ENCODE measurements at regions not wholly inside any gene's neighbourhood (a gene's known extent, or its start where the extent isn't known, plus 50 kb on each side); places are given as distances from the start of the nearest gene placed in this dataset.

DNA sequence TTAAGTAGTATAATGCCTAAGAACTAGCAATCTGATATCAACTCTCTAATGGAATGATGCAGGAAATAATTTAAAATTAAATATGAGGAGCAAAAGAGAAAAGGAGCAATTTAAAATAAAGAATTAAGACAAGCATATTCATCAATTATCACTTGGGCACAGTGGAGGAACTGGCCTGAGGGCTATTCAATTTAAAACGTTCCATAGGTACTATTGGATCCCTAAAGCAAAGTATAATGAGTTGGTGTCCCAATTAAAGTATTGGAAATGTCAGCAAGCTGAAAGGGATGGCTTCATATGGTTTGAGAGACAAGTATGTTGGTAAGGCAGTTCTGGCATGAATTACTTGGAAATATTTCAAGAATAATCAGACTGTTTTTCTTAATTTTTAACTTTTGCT, 2064.1 kb upstream of the TENM3 start:
- no peak overlapping the region for H3K4me3 ChIP-seq (ENCODE audit: low read depth, low read length)
- TF ChIP-seq, protein P1, sequence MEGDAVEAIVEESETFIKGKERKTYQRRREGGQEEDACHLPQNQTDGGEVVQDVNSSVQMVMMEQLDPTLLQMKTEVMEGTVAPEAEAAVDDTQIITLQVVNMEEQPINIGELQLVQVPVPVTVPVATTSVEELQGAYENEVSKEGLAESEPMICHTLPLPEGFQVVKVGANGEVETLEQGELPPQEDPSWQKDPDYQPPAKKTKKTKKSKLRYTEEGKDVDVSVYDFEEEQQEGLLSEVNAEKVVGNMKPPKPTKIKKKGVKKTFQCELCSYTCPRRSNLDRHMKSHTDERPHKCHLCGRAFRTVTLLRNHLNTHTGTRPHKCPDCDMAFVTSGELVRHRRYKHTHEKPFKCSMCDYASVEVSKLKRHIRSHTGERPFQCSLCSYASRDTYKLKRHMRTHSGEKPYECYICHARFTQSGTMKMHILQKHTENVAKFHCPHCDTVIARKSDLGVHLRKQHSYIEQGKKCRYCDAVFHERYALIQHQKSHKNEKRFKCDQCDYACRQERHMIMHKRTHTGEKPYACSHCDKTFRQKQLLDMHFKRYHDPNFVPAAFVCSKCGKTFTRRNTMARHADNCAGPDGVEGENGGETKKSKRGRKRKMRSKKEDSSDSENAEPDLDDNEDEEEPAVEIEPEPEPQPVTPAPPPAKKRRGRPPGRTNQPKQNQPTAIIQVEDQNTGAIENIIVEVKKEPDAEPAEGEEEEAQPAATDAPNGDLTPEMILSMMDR (conservative IDR thresholded peaks at IDR 0.05; ENCODE audit: low read depth, low read length) = no peak
- DNase-seq (ENCODE audit: low read depth) = no peak

DNA sequence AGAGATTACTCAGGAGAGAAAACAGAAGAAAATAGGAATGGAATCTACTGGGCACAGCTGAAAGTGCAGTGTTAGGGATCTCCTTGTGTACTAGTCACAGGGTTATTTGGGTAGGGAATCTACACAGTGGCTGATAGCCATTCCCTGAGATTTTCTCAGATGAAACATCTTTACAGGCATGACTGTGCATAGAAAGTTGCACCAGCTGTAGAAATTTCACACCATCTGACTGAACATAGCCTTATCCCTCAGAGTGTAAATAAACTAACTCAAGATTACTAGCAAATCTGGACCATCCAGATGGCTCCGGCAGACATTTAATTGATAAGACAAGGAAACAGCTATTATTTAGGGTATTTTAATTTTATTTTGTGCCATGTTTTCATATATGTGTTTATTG, 2053.5 kb upstream of the TENM3 start:
- TF ChIP-seq, protein P1 (conservative IDR thresholded peaks at IDR 0.05; ENCODE audit: low read depth, low read length) = no peak
- H3K4me3 ChIP-seq (ENCODE audit: low read depth, low read length) = no peak overlapping the region
- no peak for DNase-seq (ENCODE audit: low read depth)

GRCh38 chr4:180190382-180190781, 2052.8 kb upstream of the TENM3 start:
- no peak overlapping the region for H3K4me3 ChIP-seq (ENCODE audit: low read depth, low read length)
- TF ChIP-seq, protein P1 (conservative IDR thresholded peaks at IDR 0.05; ENCODE audit: low read depth, low read length) = no peak
- DNase-seq (ENCODE audit: low read depth) = no peak

GRCh38 chr4:180197471-180197870, 2045.7 kb upstream of the TENM3 start:
- TF ChIP-seq, protein P1 (conservative IDR thresholded peaks at IDR 0.05; ENCODE audit: low read depth, low read length) = no peak
- no peak overlapping the region for H3K4me3 ChIP-seq (ENCODE audit: low read depth, low read length)
- DNase-seq (ENCODE audit: low read depth) = no peak

DNA sequence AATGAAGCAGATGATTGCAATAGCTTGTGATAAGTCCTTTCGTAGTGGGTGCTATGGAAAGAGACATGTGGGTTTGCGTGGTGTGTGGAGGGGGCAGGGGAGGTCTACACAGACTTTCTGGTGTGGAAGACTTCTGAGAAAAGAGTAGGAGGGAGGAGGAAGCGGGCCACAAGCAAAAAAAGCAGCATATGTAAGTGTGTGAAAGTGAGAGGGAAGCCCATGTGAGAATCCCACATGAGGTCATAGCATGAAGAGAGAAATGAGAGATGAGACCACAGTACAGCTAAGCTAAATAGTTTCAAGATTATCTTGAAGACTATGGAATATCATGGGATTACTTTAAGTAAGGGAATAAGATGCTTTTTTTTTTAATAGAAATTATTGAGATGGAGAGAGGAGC, 2039.9 kb upstream of the TENM3 start:
- no peak for DNase-seq (ENCODE audit: low read depth)
- no peak overlapping the region for H3K4me3 ChIP-seq (ENCODE audit: low read depth, low read length)
- TF ChIP-seq, protein P1 (conservative IDR thresholded peaks at IDR 0.05; ENCODE audit: low read depth, low read length) = no peak

DNA sequence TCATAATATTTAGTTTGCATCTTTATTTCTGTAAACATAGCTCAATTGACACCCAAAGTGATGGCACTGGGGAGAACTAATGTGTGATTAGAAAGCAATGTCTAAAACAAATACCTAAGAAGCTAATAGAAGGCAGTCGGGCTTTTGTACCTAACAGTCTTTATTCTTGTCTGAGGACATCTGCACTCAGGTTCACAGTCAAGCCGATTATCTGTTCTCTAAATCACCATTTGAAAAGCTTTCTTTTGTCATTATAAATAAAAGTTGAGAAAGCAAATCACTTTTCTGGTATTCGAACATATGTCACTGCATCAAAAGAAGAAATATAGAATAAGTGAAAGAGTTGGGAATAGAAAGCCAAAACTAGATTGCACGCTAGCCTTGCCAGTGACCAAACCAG, 2037.9 kb upstream of the TENM3 start:
- TF ChIP-seq, protein P1 (conservative IDR thresholded peaks at IDR 0.05; ENCODE audit: low read depth, low read length) = no peak
- DNase-seq (ENCODE audit: low read depth) = no peak
- no peak overlapping the region for H3K4me3 ChIP-seq (ENCODE audit: low read depth, low read length)

DNA sequence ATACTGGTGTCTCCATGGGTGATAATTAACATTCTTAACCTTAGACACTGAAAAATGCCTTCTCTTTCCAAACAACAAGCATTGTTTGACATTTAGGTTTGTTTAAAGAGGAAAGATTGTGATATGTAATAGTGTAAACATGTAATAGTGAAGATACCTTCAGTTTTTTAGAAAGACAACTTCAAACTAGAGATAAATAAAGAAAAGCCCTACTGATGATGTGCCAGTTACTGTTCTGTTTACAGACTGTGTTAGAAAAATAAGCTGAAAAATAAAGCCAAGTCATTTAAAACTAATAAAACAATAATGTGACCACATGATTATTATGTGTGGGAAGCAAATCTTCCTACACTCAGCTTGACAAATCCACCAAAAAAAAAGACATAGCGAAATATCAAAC, 2035.3 kb upstream of the TENM3 start:
- TF ChIP-seq, protein P1 (conservative IDR thresholded peaks at IDR 0.05; ENCODE audit: low read depth, low read length) = no peak
- H3K4me3 ChIP-seq (ENCODE audit: low read depth, low read length) = no peak overlapping the region
- no peak for DNase-seq (ENCODE audit: low read depth)

Measured in epithelial cell of proximal tubule (primary cell).